HG03521 (cell line): ENCODE measurements at regions not wholly inside any gene's neighbourhood (a gene's known extent, or its start where the extent isn't known, plus 50 kb on each side); places are given as distances from the start of the nearest gene placed in this dataset.

ENCODE experiments used
- ATAC-seq: cut with Tn5 transposase; IDR thresholded peaks from one replicate; pipeline ENCODE4 v1.9.1; 2021; ENCODE audit warnings: mild to moderate bottlenecking, moderate library complexity; ENCODE audit not compliant: unreplicated experiment

GRCh38 chr2:16322308-16323125, 343.1 kb downstream of the CYRIA start:
- no peak for ATAC-seq

GRCh38 chr2:16321872-16322271, 343.8 kb downstream of the CYRIA start:
- ATAC-seq = no peak

- no peak for ATAC-seq
Observed at GRCh38 chr2:16321256-16321655, 344.4 kb downstream of the CYRIA start.

- no peak for ATAC-seq
Observed at GRCh38 chr2:16320716-16321115, 344.9 kb downstream of the CYRIA start.

GRCh38 chr2:16319551-16320121, 346.0 kb downstream of the CYRIA start:
- no peak for ATAC-seq

- no peak for ATAC-seq
Observed at GRCh38 chr2:16318474-16319195, 347.0 kb downstream of the CYRIA start.

- no peak for ATAC-seq
Observed at GRCh38 chr2:16318051-16318450, 347.6 kb downstream of the CYRIA start.

GRCh38 chr2:16317211-16317830, 348.3 kb downstream of the CYRIA start:
- ATAC-seq = no peak

- no peak for ATAC-seq
Observed at GRCh38 chr2:16316456-16317210, 349.0 kb downstream of the CYRIA start.

- ATAC-seq = no peak
Observed at GRCh38 chr2:16315908-16316307, 349.7 kb downstream of the CYRIA start.

GRCh38 chr2:16315458-16315835, 350.2 kb downstream of the CYRIA start:
- ATAC-seq = no peak

- no peak for ATAC-seq
Observed at GRCh38 chr2:16314691-16315457, 350.8 kb downstream of the CYRIA start.

GRCh38 chr2:16314001-16314400, 351.6 kb downstream of the CYRIA start:
- no peak for ATAC-seq

- ATAC-seq = no peak
Observed at GRCh38 chr2:16313235-16313975, 352.2 kb downstream of the CYRIA start.

- ATAC-seq = no peak
Observed at GRCh38 chr2:16312771-16313170, 352.9 kb downstream of the CYRIA start.

- ATAC-seq = no peak
Observed at GRCh38 chr2:16311521-16312440, 353.9 kb downstream of the CYRIA start.

GRCh38 chr2:16308816-16309215, 356.8 kb downstream of the CYRIA start:
- ATAC-seq = no peak

GRCh38 chr2:16304876-16305590, 360.6 kb downstream of the CYRIA start:
- no peak for ATAC-seq
